Trophoblast cell (in vitro differentiated cells and primary cell): ENCODE measurements at regions not wholly inside any gene's neighbourhood (a gene's known extent, or its start where the extent isn't known, plus 50 kb on each side); places are given as distances from the start of the nearest gene placed in this dataset.

Experiments used
- DNase-seq, 2 donors: peaks; one replicate each; pipeline ENCODE4 v3.0.0-alpha.2; 2016
- H2AFZ ChIP-seq: 2 replicates; pipeline ENCODE4 v1.6.1; 2013; ENCODE audit warnings: low read length, moderate library complexity, mild to moderate bottlenecking; ENCODE audit not compliant: insufficient read depth, poor library complexity
- H2AK5ac ChIP-seq: 2 replicates; pipeline ENCODE4 v1.6.1; 2013; ENCODE audit warnings: mild to moderate bottlenecking, low read length
- H2BK120ac ChIP-seq: 2 replicates; pipeline ENCODE4 v1.6.1; 2013; ENCODE audit warnings: low read length, mild to moderate bottlenecking, moderate library complexity; ENCODE audit not compliant: insufficient read depth, poor library complexity
- H2BK12ac ChIP-seq: 2 replicates; pipeline ENCODE4 v1.6.1; 2013; ENCODE audit warnings: mild to moderate bottlenecking, low read length, moderate library complexity
- H2BK5ac ChIP-seq: 2 replicates; pipeline ENCODE4 v1.6.1; 2013; ENCODE audit warnings: low read length, low read depth, moderate library complexity, mild to moderate bottlenecking; ENCODE audit not compliant: poor library complexity
- H3K14ac ChIP-seq: 2 replicates; pipeline ENCODE4 v1.6.1; 2013; ENCODE audit warnings: mild to moderate bottlenecking, low read length
- H3K18ac ChIP-seq: 2 replicates; pipeline ENCODE4 v1.6.1; 2013; ENCODE audit warnings: mild to moderate bottlenecking, low read length
- H3K23ac ChIP-seq: 2 replicates; pipeline ENCODE4 v1.6.1; 2013; ENCODE audit warnings: low read length
- H3K27ac ChIP-seq: 2 replicates; pipeline ENCODE4 v1.5.1; 2013; ENCODE audit warnings: low read depth, mild to moderate bottlenecking, inconsistent platforms, low read length, moderate library complexity
- H3K27me3 ChIP-seq: 2 replicates; pipeline ENCODE4 v1.6.1; 2013; ENCODE audit warnings: inconsistent platforms, mild to moderate bottlenecking, low read length, moderate library complexity; ENCODE audit not compliant: insufficient read depth
- H3K36me3 ChIP-seq, 2 experiments: 1 replicate in 1 of 2; 2 replicates in 1 of 2; pipeline ENCODE4 v1.6.1; 2013; ENCODE audit warnings: low read length in 2 of 2, mild to moderate bottlenecking in 2 of 2, moderate library complexity in 1 of 2; ENCODE audit not compliant: insufficient read depth in 2 of 2, control insufficient read depth in 1 of 2
- H3K4ac ChIP-seq: 2 replicates; pipeline ENCODE4 v1.6.1; 2013; ENCODE audit warnings: low read depth, mild to moderate bottlenecking, low read length, moderate library complexity
- H3K4me1 ChIP-seq, 2 experiments: 1 replicate in 1 of 2; 2 replicates in 1 of 2; pipeline ENCODE4 v1.6.1; 2013; ENCODE audit warnings: low read length in 2 of 2, mild to moderate bottlenecking in 2 of 2, moderate library complexity in 1 of 2; ENCODE audit not compliant: insufficient read depth in 2 of 2, control insufficient read depth in 1 of 2
- H3K4me2 ChIP-seq: 2 replicates; pipeline ENCODE4 v1.6.1; 2013; ENCODE audit warnings: inconsistent platforms, mild to moderate bottlenecking, low read length, moderate library complexity
- H3K4me3 ChIP-seq: 2 replicates; pipeline ENCODE4 v1.5.1; 2013; ENCODE audit warnings: mild to moderate bottlenecking, low read depth, low read length, inconsistent platforms
- H3K79me1 ChIP-seq: one replicate; pipeline ENCODE4 v1.6.1; 2013; ENCODE audit warnings: low read length
- H3K79me2 ChIP-seq: 2 replicates; pipeline ENCODE4 v1.6.1; 2013; ENCODE audit warnings: low read length, mild to moderate bottlenecking; ENCODE audit not compliant: control insufficient read depth, insufficient read depth, poor library complexity
- H3K9ac ChIP-seq: 2 replicates; pipeline ENCODE4 v1.6.1; 2013; ENCODE audit warnings: mild to moderate bottlenecking, low read length
- H3K9me3 ChIP-seq: 2 replicates; pipeline ENCODE4 v1.6.1; 2013; ENCODE audit warnings: low read depth, mild to moderate bottlenecking, control low read depth, inconsistent platforms, low read length; ENCODE audit not compliant: insufficient read depth
- H4K12ac ChIP-seq: 2 replicates; pipeline ENCODE4 v1.6.1; 2013; ENCODE audit warnings: low read depth, mild to moderate bottlenecking, low read length, moderate library complexity
- H4K8ac ChIP-seq: 2 replicates; pipeline ENCODE4 v1.6.1; 2013; ENCODE audit warnings: low read depth, mild to moderate bottlenecking, low read length, moderate library complexity
- H4K91ac ChIP-seq: one replicate; pipeline ENCODE4 v1.6.1; 2013; ENCODE audit warnings: low read depth, mild to moderate bottlenecking, low read length, moderate library complexity
- WGBS: extraction: QIAGEN DNeasy Blood & Tissue Kit; methylation state at CpG from one replicate; pipeline ENCODE4 v1.1.7; 2013; ENCODE audit warnings: missing lambda C conversion rate; ENCODE audit not compliant: insufficient read length, insufficient coverage; ENCODE audit errors: extremely low coverage; 5-methylcytosine and 5-hydroxymethylcytosine counted together

DNA sequence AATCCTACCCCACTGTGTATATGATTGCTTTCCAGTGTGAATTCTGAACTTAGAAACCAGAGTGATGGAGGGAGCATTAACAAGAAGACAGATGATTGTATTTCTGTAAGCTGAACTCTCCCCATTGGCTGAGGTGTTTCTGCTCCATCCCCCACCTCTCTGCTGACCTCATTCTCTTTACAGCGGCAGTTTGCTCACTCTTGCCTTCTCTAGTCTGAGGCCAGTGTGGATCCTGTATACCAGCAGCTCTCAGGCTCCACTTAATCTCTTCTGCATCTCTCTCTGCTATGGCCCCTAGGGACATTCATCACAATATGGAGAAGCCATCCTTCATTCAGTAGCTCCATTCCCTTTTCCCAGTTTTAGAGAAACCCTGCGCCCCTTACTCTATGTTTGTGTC, 358.8 kb downstream of the MAN2A1 start:
- Histone ChIP-seq H3K4me3 (no peak overlapping the region), H3K9me3 (no peaks in the 10 kb centered on the region), H3K23ac (no peak overlapping the region), H3K9ac (no peak overlapping the region), H3K79me2 (no peaks in the 10 kb centered on the region), H3K4me2 (no peak overlapping the region), H4K12ac (no peak overlapping the region), H3K4ac (no peak overlapping the region), H3K27ac (no peak overlapping the region), H2AK5ac (no peak overlapping the region), H3K27me3 (no peaks in the 10 kb centered on the region), H3K36me3 (no peaks in the 10 kb centered on the region), H2BK120ac (no peak overlapping the region), H2BK5ac (no peak overlapping the region), H2AFZ (no peak overlapping the region), H4K91ac (no peak overlapping the region), H3K14ac (no peak overlapping the region), H2BK12ac (no peak overlapping the region), H3K4me1 (no peaks in the 10 kb centered on the region), H4K8ac (no peak overlapping the region), H3K18ac (no peak overlapping the region), H3K79me1 (no peaks in the 10 kb centered on the region)
- peak; percentile 10 to 24 for DNase-seq
- no CpG with 5 or more reads among the region's 2 CpGs for WGBS

DNA sequence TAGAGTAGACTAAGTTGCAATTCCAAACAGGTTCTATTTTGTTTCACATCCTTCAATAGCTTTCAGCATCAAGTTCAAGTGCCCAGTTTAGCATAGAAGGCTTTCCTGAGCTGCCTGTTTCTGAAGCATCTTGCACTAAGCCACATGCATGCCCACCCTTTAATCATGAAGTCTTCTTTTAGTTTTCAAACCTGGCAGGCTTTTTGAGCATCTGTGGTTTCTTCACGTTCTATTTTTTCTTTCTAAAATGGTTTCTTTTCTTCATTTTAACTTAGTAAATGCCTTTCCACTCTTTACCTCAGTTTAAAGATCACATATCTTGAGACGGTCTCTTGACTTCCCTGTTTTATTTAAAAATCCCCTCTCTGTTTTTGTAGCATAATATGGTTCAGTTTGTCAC, 360.1 kb downstream of the MAN2A1 start:
- Histone ChIP-seq H2BK12ac (no peak overlapping the region), H2BK5ac (no peak overlapping the region), H3K79me1 (no peaks in the 10 kb centered on the region), H2AK5ac (no peak overlapping the region), H3K4me2 (no peak overlapping the region), H2BK120ac (no peak overlapping the region), H4K12ac (no peak overlapping the region), H2AFZ (no peak overlapping the region), H3K18ac (no peak overlapping the region), H3K4me1 (no peaks in the 10 kb centered on the region), H3K27me3 (no peaks in the 10 kb centered on the region), H3K4me3 (no peak overlapping the region), H4K91ac (no peak overlapping the region), H4K8ac (no peak overlapping the region), H3K36me3 (no peaks in the 10 kb centered on the region), H3K14ac (no peak overlapping the region), H3K9me3 (no peaks in the 10 kb centered on the region), H3K79me2 (no peaks in the 10 kb centered on the region), H3K4ac (no peak overlapping the region), H3K9ac (no peak overlapping the region), H3K27ac (no peak overlapping the region), H3K23ac (no peak overlapping the region)
- no CpG with 5 or more reads among the region's 2 CpGs for WGBS
- DNase-seq = no peak

DNA sequence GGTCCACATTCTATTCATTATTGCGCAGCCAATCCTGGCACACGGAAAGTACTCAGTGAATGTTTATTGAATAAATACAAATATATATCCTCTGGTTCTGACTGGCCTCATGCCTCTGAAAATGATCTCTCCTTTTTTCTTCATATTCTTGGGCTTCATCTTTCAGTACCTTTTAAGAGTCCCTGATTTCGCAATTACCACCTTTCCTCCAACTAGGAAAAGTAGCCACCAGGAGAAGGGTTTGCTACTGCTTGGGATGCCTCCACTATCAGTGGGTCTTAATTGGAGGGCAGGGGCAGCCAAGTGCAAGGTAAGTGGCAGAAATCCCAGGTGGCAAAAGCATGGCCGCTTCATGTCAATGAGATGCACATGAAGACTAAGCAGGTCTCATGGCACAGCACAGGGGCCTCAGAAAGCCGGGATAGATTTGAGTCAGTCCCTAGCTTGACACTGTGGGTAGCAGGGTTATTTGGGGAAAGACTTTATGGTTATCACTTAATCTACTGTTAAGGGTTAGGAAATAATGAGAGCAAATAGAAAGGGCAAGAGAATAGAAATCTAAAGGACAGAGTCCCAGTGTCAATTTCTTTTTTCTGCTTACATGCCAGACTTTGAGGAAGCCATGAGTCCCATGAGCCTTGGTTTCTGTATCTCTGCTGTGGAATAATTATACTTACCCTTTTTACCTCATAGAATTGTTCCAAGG, 361.1 kb downstream of the MAN2A1 start:
- no peak overlapping the region for H3K4ac ChIP-seq
- no CpG with 5 or more reads among the region's 5 CpGs for WGBS
- no peak overlapping the region for H2BK5ac ChIP-seq
- no peak for DNase-seq
- no peak overlapping the region for H3K4me2 ChIP-seq
- H4K12ac ChIP-seq = no peak overlapping the region
- H3K79me2 ChIP-seq = no peaks in the 10 kb centered on the region
- no peak overlapping the region for H2BK120ac ChIP-seq
- H3K9me3 ChIP-seq = no peaks in the 10 kb centered on the region
- H3K14ac ChIP-seq = no peak overlapping the region
- no peak overlapping the region for H4K91ac ChIP-seq
- H2AFZ ChIP-seq = no peak overlapping the region
- no peaks in the 10 kb centered on the region for H3K4me1 ChIP-seq
- no peaks in the 10 kb centered on the region for H3K36me3 ChIP-seq
- H3K27ac ChIP-seq = no peak overlapping the region
- H4K8ac ChIP-seq = no peak overlapping the region
- no peak overlapping the region for H2AK5ac ChIP-seq
- H3K23ac ChIP-seq = no peak overlapping the region
- no peaks in the 10 kb centered on the region for H3K27me3 ChIP-seq
- no peak overlapping the region for H3K9ac ChIP-seq
- no peaks in the 10 kb centered on the region for H3K79me1 ChIP-seq
- H2BK12ac ChIP-seq = no peak overlapping the region
- H3K4me3 ChIP-seq = no peak overlapping the region
- H3K18ac ChIP-seq = no peak overlapping the region

DNA sequence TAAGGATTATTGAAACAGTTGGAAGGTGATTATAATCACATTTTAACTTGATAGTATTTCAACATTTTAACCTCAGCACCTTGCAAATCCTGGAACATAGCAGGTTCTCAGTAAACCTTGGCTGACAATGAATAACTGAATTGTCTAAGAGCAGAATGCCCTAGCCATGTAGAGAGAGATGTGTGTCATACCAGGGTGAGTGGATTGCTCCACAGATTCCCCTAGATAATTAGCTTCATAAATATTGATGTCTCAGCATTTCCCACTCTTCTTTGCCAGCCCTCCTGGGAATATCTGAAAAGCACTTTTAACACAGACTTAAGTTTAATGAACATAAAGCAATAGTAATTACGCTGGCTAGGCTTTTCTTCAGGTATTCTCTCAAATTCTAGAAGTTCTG, 363.5 kb downstream of the MAN2A1 start:
- no peak overlapping the region for H2AFZ ChIP-seq
- H2BK120ac ChIP-seq = no peak overlapping the region
- H3K79me2 ChIP-seq = no peaks in the 10 kb centered on the region
- no peak overlapping the region for H4K8ac ChIP-seq
- no peaks in the 10 kb centered on the region for H3K4me1 ChIP-seq
- H4K12ac ChIP-seq = no peak overlapping the region
- H3K4me3 ChIP-seq = no peak overlapping the region
- no peak overlapping the region for H2BK5ac ChIP-seq
- no peak overlapping the region for H3K27ac ChIP-seq
- H2BK12ac ChIP-seq = no peak overlapping the region
- no peak overlapping the region for H2AK5ac ChIP-seq
- H3K9ac ChIP-seq = no peak overlapping the region
- no peaks in the 10 kb centered on the region for H3K9me3 ChIP-seq
- no peak overlapping the region for H4K91ac ChIP-seq
- no CpG with 5 or more reads among the region's 1 CpG for WGBS
- no peak overlapping the region for H3K4me2 ChIP-seq
- H3K79me1 ChIP-seq = no peaks in the 10 kb centered on the region
- H3K23ac ChIP-seq = no peak overlapping the region
- no peak for DNase-seq
- no peak overlapping the region for H3K14ac ChIP-seq
- no peaks in the 10 kb centered on the region for H3K27me3 ChIP-seq
- H3K18ac ChIP-seq = no peak overlapping the region
- no peak overlapping the region for H3K4ac ChIP-seq
- H3K36me3 ChIP-seq = no peaks in the 10 kb centered on the region
